ENCODE measurements at regions not wholly inside any gene's neighbourhood (a gene's known extent, or its start where the extent isn't known, plus 50 kb on each side); places are given as distances from the start of the nearest gene placed in this dataset.

- no peaks in the 10 kb centered on the region for H3K79me2 ChIP-seq (ENCODE audit: insufficient read depth, low read length)
- no peak overlapping the region for H3K27ac ChIP-seq (ENCODE audit: insufficient read length, low read depth, low read length)
- Mint-ChIP-seq H3K9me3 (peaks cover 12 to 18% of the 10 kb centered on the region in 2 experiments), H3K27ac (no peak overlapping the region), H3K4me1 (peaks cover 24% of the 10 kb centered on the region in 2 experiments), H3K27me3 (ENCODE audit: low read depth) (no peaks in the 10 kb centered on the region), H3K36me3 (ENCODE audit: insufficient read depth in 1 of 3, low read depth in 3 of 3) (peaks cover 2 to 12% (median 10%) of the 10 kb centered on the region in 3 experiments; a peak in 6 of 7 replicates), H3K4me3 (no peak overlapping the region)
- no peaks in the 10 kb centered on the region for H3K23me2 ChIP-seq (ENCODE audit: insufficient read length, low read depth, low read length, poor library complexity, severe bottlenecking)
- no peaks in the 10 kb centered on the region for H3K27me3 ChIP-seq (ENCODE audit: insufficient read depth, low read length)
- no peak overlapping the region for H2BK12ac ChIP-seq (ENCODE audit: insufficient read length, low read depth, low read length)
- H3K23ac ChIP-seq (ENCODE audit: insufficient read length, low read depth, low read length) = no peak overlapping the region
- no peak for TF ChIP-seq CTCF (conservative IDR thresholded peaks at IDR 0.05)
- no peak overlapping the region for H2AFZ ChIP-seq (ENCODE audit: low read length)
- H4K5ac ChIP-seq (ENCODE audit: insufficient read length, low read depth, low read length) = no peak overlapping the region
- no peak overlapping the region for H2AK5ac ChIP-seq (ENCODE audit: insufficient read length, low read length)
- DNase-seq = no peak
- no peak overlapping the region for H3K56ac ChIP-seq (ENCODE audit: insufficient read length, low read depth, low read length)
- H4K8ac ChIP-seq (replicated peaks; ENCODE audit: insufficient read length, low read depth, low read length) = no peak overlapping the region
- H3T11ph ChIP-seq (ENCODE audit: low read length) = no peak overlapping the region
- no peak overlapping the region for H2BK5ac ChIP-seq (ENCODE audit: insufficient read length, low read length)
- H3K4me1 ChIP-seq (ENCODE audit: insufficient read depth, low read length) = peaks cover 9% of the 10 kb centered on the region; the same call in 1 of the 2 replicates
- no peak overlapping the region for H3K14ac ChIP-seq (ENCODE audit: insufficient read depth, low read length)
- no peaks in the 10 kb centered on the region for H4K20me1 ChIP-seq (ENCODE audit: control insufficient read depth, insufficient read depth, insufficient read length)
- WGBS (ENCODE audit: extremely low coverage, insufficient read length, low lambda C conversion rate) = no CpG with 5 or more reads among the region's 7 CpGs
- H2BK20ac ChIP-seq (ENCODE audit: low read depth, low read length, poor library complexity, severe bottlenecking) = no peak overlapping the region
- H2BK120ac ChIP-seq (ENCODE audit: low read depth, low read length, poor library complexity, severe bottlenecking) = no peak overlapping the region
- no peak overlapping the region for H2BK15ac ChIP-seq (ENCODE audit: low read depth, low read length)
- no peak overlapping the region for H3K4me2 ChIP-seq (ENCODE audit: insufficient read depth, insufficient read length, low read length)
- no peak overlapping the region for H3K18ac ChIP-seq (ENCODE audit: insufficient read length, low read depth, low read length)
- no peaks in the 10 kb centered on the region for H3K79me1 ChIP-seq (ENCODE audit: insufficient read depth, low read depth, low read length, poor library complexity, severe bottlenecking)
- no peak overlapping the region for H3K9ac ChIP-seq (ENCODE audit: extremely low read depth, insufficient read length, low read length)
- H4K91ac ChIP-seq (ENCODE audit: insufficient read length, low read depth, low read length) = no peak overlapping the region
- no peaks in the 10 kb centered on the region for H3K9me3 ChIP-seq (ENCODE audit: control insufficient read depth, low read depth, low read length)
- no peak overlapping the region for H3K4ac ChIP-seq (ENCODE audit: low read depth, low read length)
Measured at GRCh38 chr21:40923901-40924300, 76.9 kb upstream of the DSCAM start.

Data from H9 (cell line).